GM12878 (cell line): ENCODE measurements at regions not wholly inside any gene's neighbourhood (a gene's known extent, or its start where the extent isn't known, plus 50 kb on each side); places are given as distances from the start of the nearest gene placed in this dataset.

Experiments used
- ATAC-seq: fragments of 200-7000 bp; cut with Tn5 transposase; 3 replicates; pipeline ENCODE4 v1.9.1; 2020; ENCODE audit warnings: mild to moderate bottlenecking, moderate library complexity
- BruUV-seq: library from RNA; stranded (reverse); fragments of 400-500 nt; replicated peaks from 2 replicates; lab custom pipeline; 2021; lab: Mats Ljungman, UMichigan
- CTCF ChIA-PET: fragments of 300-600 bp; sonication (Branson Sonifier 250); formaldehyde crosslinking; extraction: SDS; loops from one replicate; lab custom pipeline; 2021; ENCODE audit warnings: inconsistent platforms; lab: Yijun Ruan, JAX
- POLR2A ChIA-PET: fragments of 350-600 bp; formaldehyde crosslinking; extraction: SDS; loops from one replicate; lab custom pipeline; 2021; ENCODE audit warnings: inconsistent platforms; lab: Charles Lee
- RAD21 ChIA-PET: fragments of 300-600 bp; sonication (Branson Sonifier 250); formaldehyde crosslinking; loops from one replicate; lab custom pipeline; 2023; ENCODE audit warnings: antibody characterized with exemption; ENCODE audit not compliant: unreplicated experiment; lab: Charles Lee
- SMC1A ChIA-PET: fragments of 300-600 bp; sonication (Branson Sonifier 250); formaldehyde crosslinking; loops from one replicate; lab custom pipeline; 2023; ENCODE audit not compliant: unreplicated experiment, uncharacterized antibody; lab: Charles Lee
- DNase-seq: peaks from one replicate; pipeline ENCODE4 v3.0.0-alpha.2; 2011; ENCODE audit warnings: low read depth, low spot score
- FAIRE-seq: peaks from 3 replicates; lab custom pipeline; 2011; peaks lifted over from hg19 to GRCh38; lab: Jason Lieb, UNC
- H2AFZ ChIP-seq: 2 replicates; pipeline ENCODE4 v1.6.0; 2011; ENCODE audit warnings: low read depth, low read length, control low read depth; ENCODE audit not compliant: control insufficient read depth
- H3K27ac ChIP-seq: 2 replicates; pipeline ENCODE4 v1.5.1; 2011; ENCODE audit warnings: control low read depth; ENCODE audit not compliant: control insufficient read depth, insufficient read depth
- H3K27me3 ChIP-seq, 2 experiments: replicated peaks in 1 of 2; 2 replicates each; pipeline versions ENCODE4 v1.6.0 to v1.6.1; 2011; ENCODE audit warnings: low read length in 1 of 2; ENCODE audit not compliant: control insufficient read depth in 2 of 2, insufficient read depth in 2 of 2
- H3K36me3 ChIP-seq, 2 experiments: 2 replicates each; pipeline ENCODE4 v1.5.1; 2011; ENCODE audit warnings: low read length in 1 of 2; ENCODE audit not compliant: control insufficient read depth in 2 of 2, insufficient read depth in 2 of 2
- H3K4me1 ChIP-seq: 2 replicates; pipeline ENCODE4 v1.6.1; 2011; ENCODE audit warnings: mild to moderate bottlenecking, low read length, moderate library complexity, mixed read lengths; ENCODE audit not compliant: control insufficient read depth, insufficient read depth
- H3K4me2 ChIP-seq: 2 replicates; pipeline ENCODE4 v1.6.0; 2011; ENCODE audit warnings: control low read depth; ENCODE audit not compliant: control insufficient read depth, insufficient read depth
- H3K4me3 ChIP-seq: fragments of 200-600 bp; sonication (generic); 2 replicates; pipeline ENCODE4 v1.5.1; 2016
- H3K79me2 ChIP-seq: 2 replicates; pipeline ENCODE4 v1.6.0; 2011; ENCODE audit warnings: low read length; ENCODE audit not compliant: control insufficient read depth, insufficient read depth
- H3K9ac ChIP-seq: 2 replicates; pipeline ENCODE4 v1.8.0; 2011; ENCODE audit warnings: low read length, control low read depth, mixed read lengths; ENCODE audit not compliant: control insufficient read depth, insufficient read depth
- H3K9me3 ChIP-seq: replicated peaks from 3 replicates; pipeline ENCODE4 v1.5.1; 2011; ENCODE audit warnings: mild to moderate bottlenecking, low read length; ENCODE audit not compliant: control insufficient read depth, insufficient read depth
- H4K20me1 ChIP-seq: 2 replicates; pipeline ENCODE4 v1.6.0; 2011; ENCODE audit not compliant: control insufficient read depth, insufficient read depth
- ELK1 ChIP-seq: IDR thresholded peaks from 2 replicates; pipeline ENCODE4 v1.6.1; 2012; ENCODE audit warnings: low read depth, low read length, improper control_type of control experiment
- EZH2 ChIP-seq: IDR thresholded peaks from 2 replicates; pipeline ENCODE4 v1.6.1; 2012; ENCODE audit warnings: low read depth, mild to moderate bottlenecking, control low read depth, inconsistent platforms, low read length, borderline replicate concordance; ENCODE audit not compliant: control insufficient read depth
- GATAD2B ChIP-seq: fragments of 450-650 bp; conservative IDR thresholded peaks from 2 replicates; pipeline ENCODE4 v1.6.1; 2017; ENCODE audit warnings: low read depth, mild to moderate bottlenecking, moderate library complexity
- MEF2B ChIP-seq: fragments of 450-650 bp; IDR thresholded peaks from 2 replicates; pipeline ENCODE4 v1.6.1; 2018; ENCODE audit warnings: mild to moderate bottlenecking, moderate library complexity; ENCODE audit not compliant: partially characterized antibody, poor library complexity, severe bottlenecking
- NFYB ChIP-seq: IDR thresholded peaks from 2 replicates; pipeline ENCODE4 v1.6.1; 2011; ENCODE audit warnings: low read depth, mild to moderate bottlenecking, low read length, improper control_type of control experiment, moderate library complexity; ENCODE audit not compliant: insufficient read depth
- POU2F2 ChIP-seq: IDR thresholded peaks from 3 replicates; pipeline ENCODE4 v1.6.1; 2011; ENCODE audit warnings: low read depth, mild to moderate bottlenecking, low read length, borderline replicate concordance
- PRDM15 ChIP-seq: fragments of 450-650 bp; formaldehyde crosslinking; IDR thresholded peaks from 2 replicates; pipeline ENCODE4 v1.4.0; 2020; ENCODE audit warnings: mild to moderate bottlenecking, moderate library complexity
- SIN3A ChIP-seq: IDR thresholded peaks from 2 replicates; pipeline ENCODE4 v1.6.1; 2012; ENCODE audit warnings: low read depth, low read length, improper control_type of control experiment
- SKIL ChIP-seq: fragments of 450-650 bp; IDR thresholded peaks from 2 replicates; pipeline ENCODE4 v1.6.1; 2017; ENCODE audit warnings: mild to moderate bottlenecking, low read depth, inconsistent platforms; ENCODE audit not compliant: poor library complexity, severe bottlenecking
- SP1 ChIP-seq: IDR thresholded peaks from one replicate; pipeline ENCODE4 v1.6.1; 2011; ENCODE audit warnings: low read depth, low read length
- STAT1 ChIP-seq: fragments of 450-650 bp; conservative IDR thresholded peaks from 2 replicates; pipeline ENCODE4 v1.6.1; 2014; ENCODE audit warnings: antibody characterized with exemption, mild to moderate bottlenecking
- WGBS: methylation state at CpG from one replicate; pipeline ENCODE4 v1.1.6; 2016; ENCODE audit warnings: low lambda C conversion rate; ENCODE audit not compliant: insufficient replicate concordance, insufficient coverage; ENCODE audit errors: missing lambda C conversion rate; 5-methylcytosine and 5-hydroxymethylcytosine counted together
- in situ Hi-C: fragments of 300-500 bp; cut with MboI; formaldehyde crosslinking; loops from 9 replicates; pipeline ENCODE4 v1.14.3; 2018; ENCODE audit warnings: mixed read lengths
- intact Hi-C: fragments of 100-400 bp; cut with micrococcal nuclease; formaldehyde crosslinking; loops from one replicate; pipeline ENCODE4 v1.14.2; 2022; ENCODE audit not compliant: unreplicated experiment

- Histone ChIP-seq H3K4me1 (no peaks in the 10 kb centered on the region), H3K9me3 (no peaks in the 10 kb centered on the region), H3K4me3 (no peak overlapping the region), H3K27ac (no peak overlapping the region), H3K9ac (no peak overlapping the region), H2AFZ (no peak overlapping the region), H3K4me2 (no peak overlapping the region), H3K36me3 (no peaks in the 10 kb centered on the region), H3K27me3 (no peaks in the 10 kb centered on the region), H4K20me1 (no peaks in the 10 kb centered on the region), H3K79me2 (no peaks in the 10 kb centered on the region)
- ChIA-PET SMC1A (interaction anchor here (0.6 kb wide), 1 partner anchor 355 kb away, joined by 3 read pairs; no protein-coding TSS in a partner anchor), CTCF (no interaction called here), RAD21 (no interaction called here), POLR2A (no interaction called here)
- no peak for TF ChIP-seq STAT1
- no peak for DNase-seq
- intact Hi-C loops, result no loop called here
- FAIRE-seq, result no peak
- no TSS peak for BruUV-seq
- in situ Hi-C loops, result no loop called here
- no peak for ATAC-seq
Measured at GRCh38 chr12:33251548-33251947, 188.1 kb downstream of the SYT10 start.

GRCh38 chr12:33248364-33248763 lies 191.3 kb downstream of the SYT10 start:
- intact Hi-C loops (no loop called here), in situ Hi-C loops (no loop called here)
- FAIRE-seq, result no peak
- SMC1A ChIA-PET, result no interaction called here
- no peaks in the 10 kb centered on the region for H3K36me3 ChIP-seq
- no peak overlapping the region for H2AFZ ChIP-seq
- 34% methylated on average over 3 of the region's 3 CpGs for WGBS
- ATAC-seq, result no peak
- H3K4me2 ChIP-seq, result no peak overlapping the region
- H3K9ac ChIP-seq, result no peak overlapping the region
- H3K27me3 ChIP-seq, result no peaks in the 10 kb centered on the region
- no peaks in the 10 kb centered on the region for H3K79me2 ChIP-seq
- H3K27ac ChIP-seq, result no peak overlapping the region
- BruUV-seq, result no TSS peak
- CTCF ChIA-PET, result no interaction called here
- H3K4me3 ChIP-seq, result no peak overlapping the region
- RAD21 ChIA-PET, result no interaction called here
- DNase-seq, result no peak
- H3K4me1 ChIP-seq, result no peaks in the 10 kb centered on the region
- POLR2A ChIA-PET, result no interaction called here
- H3K9me3 ChIP-seq, result no peaks in the 10 kb centered on the region
- H4K20me1 ChIP-seq, result no peaks in the 10 kb centered on the region
- TF ChIP-seq PRDM15 (CRISPR knock-in tag) (no peak), ELK1 (no peak), POU2F2 (no peak), SP1 (no peak), NFYB (no peak), MEF2B (no peak), SKIL (no peak), GATAD2B (no peak), EZH2 (no peak), SIN3A (no peak)
